Neural crest cell (in vitro differentiated cells): ENCODE measurements at regions not wholly inside any gene's neighbourhood (a gene's known extent, or its start where the extent isn't known, plus 50 kb on each side); places are given as distances from the start of the nearest gene placed in this dataset.
A peak's percentile ranks its signal among the peaks of the same experiment; 100 is the strongest.

ENCODE experiments used
- DNase-seq: peaks from one replicate; pipeline ENCODE4 v3.0.0; 2021; ENCODE audit warnings: low read depth, mixed read lengths, low spot score
- H3K27ac Mint-ChIP-seq: one replicate; pipeline ENCODE4 v1.8.0; 2021; ENCODE audit warnings: mild to moderate bottlenecking, mixed read lengths; ENCODE audit not compliant: unreplicated experiment
- H3K27me3 Mint-ChIP-seq: 2 replicates; pipeline ENCODE4 v1.8.0; 2021; ENCODE audit warnings: low read depth, mild to moderate bottlenecking, mixed read lengths
- H3K36me3 Mint-ChIP-seq: 2 replicates; pipeline ENCODE4 v1.8.0; 2021; ENCODE audit warnings: low read depth, mild to moderate bottlenecking, mixed read lengths
- H3K4me1 Mint-ChIP-seq: 2 replicates; pipeline ENCODE4 v1.8.0; 2021; ENCODE audit warnings: mixed read lengths
- H3K4me3 Mint-ChIP-seq: one replicate; pipeline ENCODE4 v1.8.0; 2021; ENCODE audit warnings: mild to moderate bottlenecking, mixed read lengths
- H3K9me3 Mint-ChIP-seq: 2 replicates; pipeline ENCODE4 v1.8.0; 2021; ENCODE audit warnings: mixed read lengths
- CTCF ChIP-seq: fragments of 200-600 bp; sonication (generic); conservative IDR thresholded peaks from 2 replicates; pipeline ENCODE4 v1.5.0; 2021; ENCODE audit warnings: antibody characterized with exemption, mild to moderate bottlenecking

DNA sequence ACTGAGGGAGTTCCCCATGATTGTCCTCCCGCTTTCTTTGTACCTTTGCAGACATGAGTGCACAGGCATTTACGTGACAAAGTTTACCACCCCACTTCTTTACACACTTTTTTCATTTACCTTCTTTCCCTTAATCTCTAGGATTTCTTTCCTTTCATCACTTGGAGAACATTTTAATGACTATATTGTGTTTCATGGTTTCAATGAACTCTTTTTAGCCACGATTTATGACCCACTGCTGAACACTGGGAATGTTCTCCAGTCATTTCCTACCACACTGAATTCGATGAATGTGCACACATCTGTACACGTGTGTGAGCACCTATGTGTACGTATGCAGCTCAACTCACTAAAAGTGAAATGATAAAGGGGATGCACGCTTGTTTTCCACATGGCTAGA lies 371.7 kb upstream of the IGFBP3 start:
- Mint-ChIP-seq H3K9me3 (peaks cover 3% of the 10 kb centered on the region), H3K27me3 (no peaks in the 10 kb centered on the region), H3K27ac (peak overlapping the region; percentile 53)

GRCh38 chr7:46291601-46292150 lies 370.6 kb upstream of the IGFBP3 start:
- Mint-ChIP-seq H3K4me1 (peaks cover 34% of the 10 kb centered on the region), H3K27ac (no peak overlapping the region), H3K36me3 (no peaks in the 10 kb centered on the region), H3K4me3 (no peak overlapping the region), H3K27me3 (no peaks in the 10 kb centered on the region), H3K9me3 (peaks cover 3% of the 10 kb centered on the region)
- DNase-seq: no peak
- TF ChIP-seq CTCF: no peak

More for the DNA sequence above, 371.7 kb upstream of the IGFBP3 start:
- TF ChIP-seq CTCF: no peak
- Mint-ChIP-seq H3K36me3 (peaks cover 5% of the 10 kb centered on the region), H3K4me1 (peaks cover 27% of the 10 kb centered on the region), H3K4me3 (no peak overlapping the region)
- DNase-seq: no peak

DNA sequence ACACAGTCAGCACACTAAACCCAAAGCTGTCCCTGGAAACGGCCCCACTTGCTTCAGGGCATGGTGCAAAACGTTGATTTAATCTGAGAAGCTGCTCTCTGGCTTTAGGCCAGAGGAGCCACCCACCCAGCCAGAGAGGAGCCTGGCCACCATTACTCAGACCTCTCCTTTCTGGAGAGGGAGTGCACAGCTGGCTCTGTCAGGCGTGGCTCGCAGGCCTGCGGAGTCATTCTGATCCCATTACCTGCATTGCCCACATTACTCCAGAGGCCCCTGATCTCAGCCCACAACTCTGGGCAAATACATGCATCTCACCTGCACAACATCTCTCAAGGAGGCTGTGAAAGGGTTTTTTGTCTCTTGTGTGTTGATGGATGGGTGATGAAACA lies 370.0 kb upstream of the IGFBP3 start:
- Mint-ChIP-seq H3K27me3 (no peaks in the 10 kb centered on the region), H3K4me3 (no peak overlapping the region), H3K36me3 (no peaks in the 10 kb centered on the region), H3K27ac (no peak overlapping the region), H3K4me1 (peaks cover 39% of the 10 kb centered on the region), H3K9me3 (peaks cover 3% of the 10 kb centered on the region)
- no peak for TF ChIP-seq CTCF
- no peak for DNase-seq

DNA sequence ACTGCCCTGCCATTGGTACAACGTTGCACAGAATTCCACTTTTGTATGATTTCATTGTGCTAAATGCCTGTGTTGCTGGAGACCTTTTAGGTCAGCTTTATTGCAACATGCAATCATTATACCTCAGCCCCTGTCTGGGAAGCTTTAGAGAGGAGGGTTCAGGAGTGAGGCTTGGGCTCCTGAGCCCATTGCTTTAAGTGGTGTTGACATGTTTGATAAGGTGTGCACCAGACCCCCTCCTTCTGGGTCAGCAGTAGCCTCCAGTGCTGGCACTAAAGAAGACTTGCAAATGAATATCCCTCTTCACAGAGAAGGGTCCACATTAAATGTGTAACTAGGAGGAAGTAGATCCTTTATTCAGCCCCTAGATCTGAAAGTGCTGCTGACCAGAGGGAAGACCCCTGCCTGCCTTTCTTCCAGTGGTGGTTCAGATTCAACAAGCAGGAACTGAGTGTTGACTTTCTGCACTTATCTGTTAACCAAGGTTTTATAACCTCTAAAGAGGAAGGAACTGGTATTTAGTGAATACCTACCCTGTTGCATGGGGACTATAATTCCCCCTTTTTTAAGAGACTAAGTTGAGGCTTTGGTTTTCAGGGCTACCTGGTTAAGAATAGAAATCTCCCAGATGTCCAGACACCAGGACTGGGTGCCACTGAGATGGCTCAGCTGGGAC lies 369.4 kb upstream of the IGFBP3 start:
- no peaks in the 10 kb centered on the region for H3K36me3 Mint-ChIP-seq
- H3K9me3 Mint-ChIP-seq: no peaks in the 10 kb centered on the region
- H3K4me1 Mint-ChIP-seq: peaks cover 44% of the 10 kb centered on the region
- no peak for DNase-seq
- TF ChIP-seq CTCF: no peak
- H3K27me3 Mint-ChIP-seq: no peaks in the 10 kb centered on the region
- peak overlapping the region; percentile 30 for H3K27ac Mint-ChIP-seq
- H3K4me3 Mint-ChIP-seq: no peak overlapping the region

- H3K4me1 Mint-ChIP-seq: peaks cover 61% of the 10 kb centered on the region
- H3K4me3 Mint-ChIP-seq: no peak overlapping the region
- no peaks in the 10 kb centered on the region for H3K9me3 Mint-ChIP-seq
- TF ChIP-seq CTCF: no peak
- no peak for DNase-seq
- H3K27ac Mint-ChIP-seq: no peak overlapping the region
- no peaks in the 10 kb centered on the region for H3K27me3 Mint-ChIP-seq
- no peaks in the 10 kb centered on the region for H3K36me3 Mint-ChIP-seq
These were observed 367.8 kb upstream of the IGFBP3 start for GRCh38 chr7:46288861-46289260.
